ENCODE measurements at regions not wholly inside any gene's neighbourhood (a gene's known extent, or its start where the extent isn't known, plus 50 kb on each side); places are given as distances from the start of the nearest gene placed in this dataset.

GRCh38 chr11:77530879-77531278 lies 57.0 kb upstream of the PAK1 start:
- DNase-seq, result peak; percentile 36

GRCh38 chr11:77529685-77530084 lies 55.8 kb upstream of the PAK1 start:
- DNase-seq, result no peak

- no peak for DNase-seq
Measured at GRCh38 chr11:77525455-77526091, 51.7 kb upstream of the PAK1 start.

GRCh38 chr11:77524539-77524938 lies 50.6 kb upstream of the PAK1 start:
- DNase-seq, result no peak

- DNase-seq, result no peak
Measured at GRCh38 chr11:77523712-77524111, 49.8 kb upstream of the PAK1 start.
